ENCODE measurements at regions not wholly inside any gene's neighbourhood (a gene's known extent, or its start where the extent isn't known, plus 50 kb on each side); places are given as distances from the start of the nearest gene placed in this dataset.
A peak's percentile ranks its signal among the peaks of the same experiment; 100 is the strongest.
"Not testable (repeated sequence)": the region's sequence is repeated elsewhere in the genome, so short reads cannot be mapped to it uniquely, and the experiment has no call there.

GRCh38 chr9:85331626-85332025 lies 410.1 kb downstream of the AGTPBP1 start:
- Mint-ChIP-seq H3K27ac (no peak overlapping the region), H3K4me1 (no peaks in the 10 kb centered on the region), H3K4me3 (no peak overlapping the region), H3K9me3 (no peaks in the 10 kb centered on the region), H3K27me3 (peaks cover 11% of the 10 kb centered on the region), H3K36me3 (no peaks in the 10 kb centered on the region)
- no peak for DNase-seq

DNA sequence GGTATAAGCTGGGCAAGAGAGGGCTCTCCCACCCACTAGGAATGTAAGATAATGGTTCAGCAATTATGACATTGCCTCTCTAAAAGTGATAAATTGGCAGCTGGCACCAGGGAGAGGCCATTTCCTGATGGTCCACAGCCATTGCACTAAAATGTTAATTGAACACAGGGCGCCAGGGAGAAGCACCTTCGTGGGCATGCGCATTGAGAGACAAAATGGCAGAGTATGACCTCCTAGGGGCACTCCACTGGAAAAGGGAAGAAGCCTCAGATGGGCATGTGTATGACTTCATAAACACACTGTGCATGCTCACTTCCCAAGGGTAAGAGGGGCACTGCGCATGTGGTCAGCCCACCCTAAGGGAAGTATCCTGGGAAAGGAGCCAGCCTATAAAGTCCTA lies 419.2 kb downstream of the AGTPBP1 start:
- H3K9me3 Mint-ChIP-seq, result peaks cover 7% of the 10 kb centered on the region
- no peaks in the 10 kb centered on the region for H3K4me1 Mint-ChIP-seq
- H3K4me3 Mint-ChIP-seq, result no peak overlapping the region
- H3K27ac Mint-ChIP-seq, result no peak overlapping the region
- H3K36me3 Mint-ChIP-seq, result no peaks in the 10 kb centered on the region
- H3K27me3 Mint-ChIP-seq, result peaks cover 10% of the 10 kb centered on the region
- DNase-seq, result no peak

DNA sequence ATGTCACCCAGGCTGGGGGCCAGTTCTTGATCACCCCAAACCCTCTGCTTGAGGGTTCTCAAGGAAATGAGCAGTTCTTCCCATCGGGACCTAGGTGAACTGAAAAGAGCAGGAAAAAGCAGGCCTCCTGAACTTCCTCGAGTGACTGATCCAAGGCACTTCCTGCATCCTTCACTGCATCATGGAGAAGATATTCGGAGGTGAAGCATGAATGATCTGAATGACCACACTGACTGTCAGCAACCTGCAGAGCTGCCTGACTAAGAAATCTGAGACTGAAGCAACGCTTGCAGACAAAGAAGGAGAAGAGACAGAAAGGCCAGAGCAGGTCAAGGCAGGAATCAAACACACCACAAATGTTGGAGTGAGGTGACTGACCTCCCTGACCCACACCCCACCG lies 420.2 kb downstream of the AGTPBP1 start:
- peaks cover 7% of the 10 kb centered on the region for H3K9me3 Mint-ChIP-seq
- no peaks in the 10 kb centered on the region for H3K36me3 Mint-ChIP-seq
- H3K4me1 Mint-ChIP-seq, result no peaks in the 10 kb centered on the region
- no peak for DNase-seq
- no peak overlapping the region for H3K27ac Mint-ChIP-seq
- peaks cover 3% of the 10 kb centered on the region for H3K27me3 Mint-ChIP-seq
- no peak overlapping the region for H3K4me3 Mint-ChIP-seq

GRCh38 chr9:85319936-85320656 lies 421.7 kb downstream of the AGTPBP1 start:
- Mint-ChIP-seq H3K36me3 (no peaks in the 10 kb centered on the region), H3K4me1 (no peaks in the 10 kb centered on the region), H3K9me3 (peaks cover 6% of the 10 kb centered on the region), H3K4me3 (no peak overlapping the region), H3K27me3 (peaks cover 6% of the 10 kb centered on the region), H3K27ac (no peak overlapping the region)
- no peak for DNase-seq

- not testable (repeated sequence) for H3K36me3 Mint-ChIP-seq, DNase-seq, H3K4me1 Mint-ChIP-seq, H3K4me3 Mint-ChIP-seq, H3K27ac Mint-ChIP-seq
- Mint-ChIP-seq H3K9me3 (peaks cover 15% of the 10 kb centered on the region), H3K27me3 (peaks cover 10% of the 10 kb centered on the region)
These were observed 426.2 kb downstream of the AGTPBP1 start for GRCh38 chr9:85315535-85315934.

- H3K4me1 Mint-ChIP-seq, result no peaks in the 10 kb centered on the region
- H3K27me3 Mint-ChIP-seq, result peaks cover 8% of the 10 kb centered on the region
- no peak for DNase-seq
- no peak overlapping the region for H3K27ac Mint-ChIP-seq
- H3K36me3 Mint-ChIP-seq, result no peaks in the 10 kb centered on the region
- H3K9me3 Mint-ChIP-seq, result peaks cover 17% of the 10 kb centered on the region
- H3K4me3 Mint-ChIP-seq, result no peak overlapping the region
These were observed 431.2 kb downstream of the AGTPBP1 start for GRCh38 chr9:85310573-85310972.

DNA sequence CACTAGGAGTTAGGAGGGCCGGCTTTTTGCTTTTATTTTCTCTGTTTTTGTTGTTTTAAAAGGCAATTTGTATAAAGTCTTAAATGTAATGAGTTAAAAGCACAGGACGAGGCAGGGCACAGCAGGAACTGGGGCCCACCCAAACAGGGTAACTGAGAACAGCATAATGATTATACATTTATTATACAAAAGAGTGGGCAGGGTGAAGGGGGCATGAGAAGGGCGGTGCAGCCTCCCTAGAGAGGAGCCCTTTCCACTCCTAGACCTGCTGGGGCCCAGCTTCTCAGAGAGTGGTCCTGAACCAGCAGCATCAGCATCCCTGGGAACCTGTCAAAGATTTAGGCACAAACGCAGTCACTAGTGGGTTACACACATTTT lies 438.0 kb downstream of the AGTPBP1 start:
- no peak for DNase-seq
- H3K4me3 Mint-ChIP-seq, result no peak overlapping the region
- H3K36me3 Mint-ChIP-seq, result no peaks in the 10 kb centered on the region
- no peaks in the 10 kb centered on the region for H3K9me3 Mint-ChIP-seq
- H3K4me1 Mint-ChIP-seq, result no peaks in the 10 kb centered on the region
- peaks cover 4% of the 10 kb centered on the region for H3K27me3 Mint-ChIP-seq
- H3K27ac Mint-ChIP-seq, result no peak overlapping the region

DNA sequence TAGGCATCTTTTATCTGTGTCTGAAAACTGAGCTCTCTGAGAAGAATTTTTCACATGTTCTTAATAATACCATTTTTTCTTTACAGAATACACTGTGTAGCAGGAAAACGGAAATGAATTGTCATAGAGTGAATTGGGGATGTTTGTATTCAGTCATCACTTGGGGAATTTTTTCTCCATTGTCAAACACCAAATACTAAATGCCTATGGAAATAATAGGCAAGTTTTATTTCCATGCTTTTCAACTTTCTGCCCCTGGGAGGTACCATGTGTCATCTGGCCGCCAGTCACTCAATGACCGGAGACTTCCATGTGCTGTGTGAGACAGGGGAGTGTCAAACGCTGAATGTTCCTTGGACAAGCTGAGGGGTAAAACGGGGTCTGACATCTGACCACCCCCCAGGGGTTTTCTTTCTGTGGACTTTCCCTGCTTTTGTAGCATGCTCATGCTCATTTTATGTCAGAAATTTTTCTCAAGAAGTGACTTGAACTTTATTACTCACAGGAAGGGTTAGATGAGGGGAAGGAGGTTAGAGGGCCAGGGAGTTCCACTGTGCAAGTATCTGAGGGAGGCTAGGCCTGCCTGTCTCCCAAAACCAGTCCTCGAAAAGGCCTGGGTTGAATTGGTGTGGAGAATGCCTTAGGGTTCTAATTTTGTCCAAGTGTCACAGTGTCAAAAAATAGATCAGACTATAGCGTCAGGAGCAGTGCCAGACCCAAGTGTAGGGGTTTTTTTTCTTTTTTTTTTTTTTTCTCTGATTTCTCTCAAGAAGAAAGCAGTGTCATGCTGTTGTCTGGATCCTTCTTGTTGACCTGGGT lies 438.6 kb downstream of the AGTPBP1 start:
- H3K4me1 Mint-ChIP-seq, result no peaks in the 10 kb centered on the region
- DNase-seq, result no peak
- H3K36me3 Mint-ChIP-seq, result no peaks in the 10 kb centered on the region
- no peaks in the 10 kb centered on the region for H3K9me3 Mint-ChIP-seq
- no peak overlapping the region for H3K4me3 Mint-ChIP-seq
- H3K27me3 Mint-ChIP-seq, result peaks cover 6% of the 10 kb centered on the region
- H3K27ac Mint-ChIP-seq, result no peak overlapping the region

DNA sequence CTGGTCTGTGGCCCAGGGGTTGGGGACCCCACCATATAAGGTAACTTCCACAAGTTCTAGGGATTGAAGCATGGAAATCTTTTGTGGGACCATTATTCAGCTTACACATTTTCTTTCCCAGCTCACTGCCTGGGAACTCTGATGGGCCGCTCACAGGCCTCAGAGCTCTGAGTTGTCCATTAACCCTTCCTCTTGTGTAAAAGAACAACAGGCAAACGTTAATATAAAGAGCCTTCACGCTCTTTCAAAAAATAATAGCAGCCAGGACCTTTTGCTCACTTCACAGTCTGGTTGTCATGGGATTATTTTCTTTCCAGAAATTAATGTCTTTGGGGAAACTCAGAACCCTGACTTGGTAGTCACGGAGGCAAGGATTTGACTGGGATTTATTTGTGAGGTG lies 443.3 kb downstream of the AGTPBP1 start:
- no peak for DNase-seq
- Mint-ChIP-seq H3K9me3 (no peaks in the 10 kb centered on the region), H3K36me3 (no peaks in the 10 kb centered on the region), H3K4me3 (no peak overlapping the region), H3K27me3 (peaks cover 16% of the 10 kb centered on the region), H3K4me1 (no peaks in the 10 kb centered on the region), H3K27ac (no peak overlapping the region)

DNA sequence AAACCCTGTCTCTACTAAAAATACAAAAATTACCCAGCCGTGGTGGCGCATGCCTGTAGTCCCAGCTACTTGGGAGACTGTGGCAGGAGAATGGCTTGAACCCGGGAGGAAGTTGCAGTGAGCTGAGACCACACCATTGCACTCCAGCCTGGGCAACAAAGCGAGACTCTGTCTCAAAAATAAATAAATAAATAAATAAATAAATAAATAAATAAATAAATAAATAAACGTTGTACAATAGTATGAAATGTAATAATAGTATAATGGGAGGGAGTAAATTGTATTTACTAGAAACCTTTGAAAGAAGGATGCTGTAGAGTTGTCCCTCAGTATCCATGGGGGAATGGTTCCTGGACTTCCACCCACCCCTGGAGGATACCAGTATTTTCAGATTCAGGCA lies 446.5 kb downstream of the AGTPBP1 start:
- H3K27me3 Mint-ChIP-seq, result peaks cover 28% of the 10 kb centered on the region
- H3K27ac Mint-ChIP-seq, H3K4me3 Mint-ChIP-seq, H3K36me3 Mint-ChIP-seq, DNase-seq, H3K4me1 Mint-ChIP-seq, H3K9me3 Mint-ChIP-seq: not testable (repeated sequence)

DNA sequence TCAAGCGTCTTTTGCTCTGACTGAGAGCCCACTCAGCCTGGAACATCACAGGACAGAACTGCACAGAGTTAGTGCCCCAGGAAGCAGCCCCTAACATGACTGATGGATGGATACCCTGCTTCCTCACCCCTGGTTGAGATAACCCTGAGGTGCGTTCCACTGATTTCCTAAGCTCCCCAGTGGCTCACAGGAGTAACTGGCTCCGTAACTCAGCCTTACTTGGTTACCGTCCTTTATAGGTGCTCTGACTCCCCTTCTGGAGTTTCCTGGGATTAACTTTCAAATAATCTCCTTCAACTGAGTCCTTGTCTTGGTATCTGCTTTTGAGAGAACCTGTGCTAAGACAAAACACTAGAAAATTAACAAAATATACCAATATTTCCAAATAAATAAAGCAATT lies 449.5 kb downstream of the AGTPBP1 start:
- Mint-ChIP-seq H3K36me3 (no peaks in the 10 kb centered on the region), H3K4me3 (no peak overlapping the region), H3K9me3 (peaks cover 2% of the 10 kb centered on the region), H3K27me3 (peaks cover 31% of the 10 kb centered on the region), H3K4me1 (peaks cover 14% of the 10 kb centered on the region), H3K27ac (no peak overlapping the region)
- no peak for DNase-seq

DNA sequence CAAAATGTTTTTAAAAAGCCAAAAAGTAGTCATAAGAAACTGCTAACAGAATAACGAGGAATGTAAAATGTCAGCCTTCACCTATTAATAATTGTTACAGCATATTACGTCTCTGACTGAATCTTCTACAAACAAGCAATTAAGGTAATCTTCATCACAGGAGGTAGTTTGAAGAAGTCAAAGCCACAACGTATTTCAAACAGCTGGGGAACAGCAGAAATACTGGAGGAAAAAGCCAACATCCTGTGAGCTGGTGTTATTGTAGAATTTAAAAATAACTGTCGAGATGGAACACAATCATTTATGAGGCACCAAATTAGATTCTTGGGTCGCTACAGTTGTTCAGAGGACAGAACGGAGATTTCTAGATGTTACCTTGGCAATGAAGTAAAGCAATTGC lies 450.5 kb downstream of the AGTPBP1 start:
- H3K27ac Mint-ChIP-seq, result no peak overlapping the region
- peaks cover 14% of the 10 kb centered on the region for H3K4me1 Mint-ChIP-seq

DNA sequence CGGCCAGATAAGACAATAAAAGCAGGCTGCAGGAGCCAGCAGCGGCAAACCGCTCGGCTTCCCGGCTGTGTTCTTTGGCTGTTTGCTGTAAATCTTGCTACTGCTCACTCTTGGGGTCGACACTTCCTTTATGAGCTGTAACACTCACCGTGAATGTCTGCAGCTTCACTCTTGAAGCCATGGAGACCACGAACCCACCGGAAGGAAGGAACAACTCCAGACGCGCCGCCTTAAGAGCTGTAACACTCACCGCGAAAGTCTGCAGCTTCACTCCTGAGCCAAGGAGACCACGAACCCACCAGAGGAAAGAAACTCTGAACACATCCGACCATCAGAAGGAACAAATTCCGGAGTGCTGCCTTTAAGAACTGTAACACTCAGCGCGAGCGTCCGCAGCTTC lies 451.7 kb downstream of the AGTPBP1 start:
- Mint-ChIP-seq H3K4me1 (peaks cover 14% of the 10 kb centered on the region), H3K36me3 (no peaks in the 10 kb centered on the region), H3K4me3 (peak overlapping the region; percentile 69), H3K27ac (no peak overlapping the region), H3K9me3 (peaks cover 2% of the 10 kb centered on the region), H3K27me3 (peaks cover 34% of the 10 kb centered on the region)
- DNase-seq, result peak; percentile 34

More for the DNA sequence above, 450.5 kb downstream of the AGTPBP1 start:
- DNase-seq, result no peak
- Mint-ChIP-seq H3K36me3 (no peaks in the 10 kb centered on the region), H3K27me3 (peaks cover 34% of the 10 kb centered on the region), H3K9me3 (peaks cover 2% of the 10 kb centered on the region), H3K4me3 (no peak overlapping the region)

GRCh38 chr9:85289142-85289541 lies 452.6 kb downstream of the AGTPBP1 start:
- no peak for DNase-seq
- Mint-ChIP-seq H3K9me3 (peaks cover 2% of the 10 kb centered on the region), H3K27me3 (peaks cover 29% of the 10 kb centered on the region), H3K4me3 (no peak overlapping the region), H3K4me1 (peaks cover 14% of the 10 kb centered on the region), H3K36me3 (no peaks in the 10 kb centered on the region), H3K27ac (no peak overlapping the region)

GRCh38 chr9:85283421-85283820 lies 458.3 kb downstream of the AGTPBP1 start:
- DNase-seq, result no peak
- Mint-ChIP-seq H3K4me3 (no peak overlapping the region), H3K27me3 (peaks cover 23% of the 10 kb centered on the region), H3K36me3 (no peaks in the 10 kb centered on the region), H3K4me1 (no peaks in the 10 kb centered on the region), H3K27ac (no peak overlapping the region), H3K9me3 (peaks cover under 1% of the 10 kb centered on the region)

DNA sequence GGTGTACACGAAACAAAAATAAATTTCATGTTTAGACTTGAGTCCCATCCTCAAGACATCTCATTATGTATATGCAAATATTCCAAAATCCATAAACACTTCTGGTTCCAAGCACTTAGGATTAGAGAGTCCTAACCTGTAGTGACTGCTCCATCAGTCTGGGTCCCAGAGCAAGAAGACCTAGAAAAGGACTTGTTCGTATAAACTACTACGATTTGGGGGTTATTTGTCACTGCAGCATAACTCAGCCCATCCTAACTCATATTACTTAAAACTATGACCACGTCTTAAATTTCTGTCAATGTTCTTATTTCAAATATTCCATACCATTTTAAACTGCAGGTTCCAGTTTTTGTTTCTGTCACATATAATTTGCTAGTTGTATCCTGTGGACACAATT lies 463.0 kb downstream of the AGTPBP1 start:
- H3K4me3 Mint-ChIP-seq, result no peak overlapping the region

More for the DNA sequence above, 463.0 kb downstream of the AGTPBP1 start:
- Mint-ChIP-seq H3K27ac (no peak overlapping the region), H3K36me3 (no peaks in the 10 kb centered on the region), H3K4me1 (no peaks in the 10 kb centered on the region), H3K27me3 (peaks cover 19% of the 10 kb centered on the region), H3K9me3 (no peaks in the 10 kb centered on the region)
- DNase-seq, result no peak

Data from activated naive CD8-positive, alpha-beta T cell treated with anti-CD3 and anti-CD28 coated beads for 36 hours (primary cell).